Glutamatergic neuron (in vitro differentiated cells): ENCODE measurements at regions not wholly inside any gene's neighbourhood (a gene's known extent, or its start where the extent isn't known, plus 50 kb on each side); places are given as distances from the start of the nearest gene placed in this dataset.

Experiments used
- DNase-seq: peaks from one replicate; pipeline ENCODE4 v3.0.0; 2022
- H3K27ac Mint-ChIP-seq: one replicate; pipeline ENCODE4 v1.8.0; 2020; ENCODE audit warnings: mild to moderate bottlenecking, mixed read lengths, inconsistent platforms; ENCODE audit not compliant: unreplicated experiment
- H3K27me3 Mint-ChIP-seq: one replicate; pipeline ENCODE4 v1.8.0; 2020; ENCODE audit warnings: mild to moderate bottlenecking, moderate library complexity, mixed read lengths, inconsistent platforms; ENCODE audit not compliant: unreplicated experiment
- H3K36me3 Mint-ChIP-seq: one replicate; pipeline ENCODE4 v1.8.0; 2020; ENCODE audit warnings: mild to moderate bottlenecking, mixed read lengths, inconsistent platforms; ENCODE audit not compliant: unreplicated experiment
- H3K4me1 Mint-ChIP-seq: one replicate; pipeline ENCODE4 v1.8.0; 2020; ENCODE audit warnings: mild to moderate bottlenecking, low read depth, mixed read lengths, inconsistent platforms; ENCODE audit not compliant: unreplicated experiment
- H3K4me3 Mint-ChIP-seq: one replicate; pipeline ENCODE4 v1.8.0; 2020; ENCODE audit warnings: mild to moderate bottlenecking, mixed read lengths, inconsistent platforms; ENCODE audit not compliant: unreplicated experiment
- H3K9me3 Mint-ChIP-seq: one replicate; pipeline ENCODE4 v1.8.0; 2020; ENCODE audit warnings: mild to moderate bottlenecking, moderate library complexity, mixed read lengths, inconsistent platforms; ENCODE audit not compliant: unreplicated experiment
- CTCF ChIP-seq: fragments of 200-600 bp; sonication (generic); IDR thresholded peaks from one replicate; pipeline ENCODE4 v1.5.0; 2021; ENCODE audit not compliant: partially characterized antibody, unreplicated experiment

- no peak overlapping the region for H3K27ac Mint-ChIP-seq
- no peak for DNase-seq
- H3K4me3 Mint-ChIP-seq, result no peak overlapping the region
- H3K4me1 Mint-ChIP-seq, result peaks cover 9% of the 10 kb centered on the region
- no peak for TF ChIP-seq CTCF
- H3K9me3 Mint-ChIP-seq, result peaks cover 3% of the 10 kb centered on the region
- no peaks in the 10 kb centered on the region for H3K27me3 Mint-ChIP-seq
- H3K36me3 Mint-ChIP-seq, result no peaks in the 10 kb centered on the region
These were observed 178.2 kb downstream of the TDRD15 start for GRCh38 chr2:21301871-21302455.

- no peak overlapping the region for H3K27ac Mint-ChIP-seq
- no peaks in the 10 kb centered on the region for H3K27me3 Mint-ChIP-seq
- peaks cover 4% of the 10 kb centered on the region for H3K4me1 Mint-ChIP-seq
- no peak overlapping the region for H3K4me3 Mint-ChIP-seq
- no peaks in the 10 kb centered on the region for H3K9me3 Mint-ChIP-seq
- no peaks in the 10 kb centered on the region for H3K36me3 Mint-ChIP-seq
- TF ChIP-seq CTCF, result no peak
- no peak for DNase-seq
These were observed 180.1 kb downstream of the TDRD15 start for GRCh38 chr2:21303876-21304275.

GRCh38 chr2:21305581-21305980, 181.8 kb downstream of the TDRD15 start:
- H3K27ac Mint-ChIP-seq, result no peak overlapping the region
- H3K4me3 Mint-ChIP-seq, result no peak overlapping the region
- TF ChIP-seq CTCF, result no peak
- no peaks in the 10 kb centered on the region for H3K27me3 Mint-ChIP-seq
- peaks cover 4% of the 10 kb centered on the region for H3K4me1 Mint-ChIP-seq
- H3K9me3 Mint-ChIP-seq, result no peaks in the 10 kb centered on the region
- H3K36me3 Mint-ChIP-seq, result no peaks in the 10 kb centered on the region
- DNase-seq, result no peak

- H3K4me1 Mint-ChIP-seq, result peaks cover 4% of the 10 kb centered on the region
- no peak overlapping the region for H3K4me3 Mint-ChIP-seq
- no peaks in the 10 kb centered on the region for H3K36me3 Mint-ChIP-seq
- DNase-seq, result no peak
- H3K9me3 Mint-ChIP-seq, result no peaks in the 10 kb centered on the region
- no peak for TF ChIP-seq CTCF
- no peak overlapping the region for H3K27ac Mint-ChIP-seq
- H3K27me3 Mint-ChIP-seq, result no peaks in the 10 kb centered on the region
These were observed 182.5 kb downstream of the TDRD15 start for GRCh38 chr2:21306235-21306634.

GRCh38 chr2:21307037-21307436, 183.3 kb downstream of the TDRD15 start:
- no peak for DNase-seq
- Mint-ChIP-seq H3K9me3 (no peaks in the 10 kb centered on the region), H3K4me3 (no peak overlapping the region), H3K4me1 (no peaks in the 10 kb centered on the region), H3K36me3 (no peaks in the 10 kb centered on the region), H3K27me3 (no peaks in the 10 kb centered on the region), H3K27ac (no peak overlapping the region)
- no peak for TF ChIP-seq CTCF
